PC-3 (cell line): ENCODE measurements at regions not wholly inside any gene's neighbourhood (a gene's known extent, or its start where the extent isn't known, plus 50 kb on each side); places are given as distances from the start of the nearest gene placed in this dataset.

Source experiments
- EZH2 ChIP-seq: fragments of 300-600 bp; sonication (generic); IDR thresholded peaks from one replicate; pipeline ENCODE4 v1.6.1; 2017; ENCODE audit warnings: antibody characterized with exemption, mild to moderate bottlenecking, low read length; ENCODE audit not compliant: unreplicated experiment
- TF ChIP-seq, protein P1 (sequence below): fragments of 300-600 bp; sonication (generic); conservative IDR thresholded peaks from 2 replicates; pipeline ENCODE4 v1.5.1; 2017; ENCODE audit warnings: antibody characterized with exemption, low read depth, mild to moderate bottlenecking, low read length

DNA sequence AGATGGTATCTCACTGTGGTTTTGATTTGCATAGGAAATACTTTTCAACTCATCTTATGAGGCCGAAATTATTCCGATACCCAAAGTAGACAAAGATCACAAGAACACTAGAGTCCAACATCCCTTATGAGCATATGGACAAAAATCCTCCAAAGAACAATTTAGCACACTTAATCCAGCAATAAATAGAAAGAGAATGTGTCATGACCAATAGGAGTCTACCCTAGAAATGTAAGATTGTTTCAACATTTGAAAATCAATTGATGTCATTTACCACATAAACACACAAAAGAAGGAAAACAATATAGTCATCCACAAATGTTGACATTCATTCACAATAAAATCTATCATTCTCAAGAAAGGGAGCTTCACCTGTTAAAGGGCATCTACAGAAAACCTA, 307.8 kb upstream of the SMIM21 start:
- TF ChIP-seq EZH2 = no peak
- TF ChIP-seq, protein P1, sequence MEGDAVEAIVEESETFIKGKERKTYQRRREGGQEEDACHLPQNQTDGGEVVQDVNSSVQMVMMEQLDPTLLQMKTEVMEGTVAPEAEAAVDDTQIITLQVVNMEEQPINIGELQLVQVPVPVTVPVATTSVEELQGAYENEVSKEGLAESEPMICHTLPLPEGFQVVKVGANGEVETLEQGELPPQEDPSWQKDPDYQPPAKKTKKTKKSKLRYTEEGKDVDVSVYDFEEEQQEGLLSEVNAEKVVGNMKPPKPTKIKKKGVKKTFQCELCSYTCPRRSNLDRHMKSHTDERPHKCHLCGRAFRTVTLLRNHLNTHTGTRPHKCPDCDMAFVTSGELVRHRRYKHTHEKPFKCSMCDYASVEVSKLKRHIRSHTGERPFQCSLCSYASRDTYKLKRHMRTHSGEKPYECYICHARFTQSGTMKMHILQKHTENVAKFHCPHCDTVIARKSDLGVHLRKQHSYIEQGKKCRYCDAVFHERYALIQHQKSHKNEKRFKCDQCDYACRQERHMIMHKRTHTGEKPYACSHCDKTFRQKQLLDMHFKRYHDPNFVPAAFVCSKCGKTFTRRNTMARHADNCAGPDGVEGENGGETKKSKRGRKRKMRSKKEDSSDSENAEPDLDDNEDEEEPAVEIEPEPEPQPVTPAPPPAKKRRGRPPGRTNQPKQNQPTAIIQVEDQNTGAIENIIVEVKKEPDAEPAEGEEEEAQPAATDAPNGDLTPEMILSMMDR = no peak
